Stimulated activated CD8-positive, alpha-beta memory T cell treated with anti-CD3 and anti-CD28 coated beads, Interleukin-4, amount 100 ng/mL, for 48 hours (primary cell): ENCODE measurements at regions not wholly inside any gene's neighbourhood (a gene's known extent, or its start where the extent isn't known, plus 50 kb on each side); places are given as distances from the start of the nearest gene placed in this dataset.
"Not testable (repeated sequence)": the region's sequence is repeated elsewhere in the genome, so short reads cannot be mapped to it uniquely, and the experiment has no call there.

Experiments used
- DNase-seq: peaks from one replicate; pipeline ENCODE4 v3.0.0-alpha.2; 2020

- DNase-seq = no peak
These were observed 271.1 kb downstream of the CCER1 start for GRCh38 chr12:90683871-90684270.

GRCh38 chr12:90682398-90682797 lies 272.6 kb downstream of the CCER1 start:
- DNase-seq = no peak

GRCh38 chr12:90679674-90680073 lies 275.3 kb downstream of the CCER1 start:
- DNase-seq = no peak

GRCh38 chr12:90677552-90677951 lies 277.4 kb downstream of the CCER1 start:
- no peak for DNase-seq

GRCh38 chr12:90677055-90677454 lies 277.9 kb downstream of the CCER1 start:
- no peak for DNase-seq

GRCh38 chr12:90675106-90675505 lies 279.9 kb downstream of the CCER1 start:
- no peak for DNase-seq

GRCh38 chr12:90672081-90672480 lies 282.9 kb downstream of the CCER1 start:
- no peak for DNase-seq

GRCh38 chr12:90663949-90664348 lies 291.0 kb downstream of the CCER1 start:
- DNase-seq = not testable (repeated sequence)

- no peak for DNase-seq
These were observed 295.9 kb downstream of the CCER1 start for GRCh38 chr12:90659060-90659459.

- DNase-seq = no peak
These were observed 301.9 kb downstream of the CCER1 start for GRCh38 chr12:90653040-90653439.

GRCh38 chr12:90652280-90652679 lies 302.7 kb downstream of the CCER1 start:
- no peak for DNase-seq

GRCh38 chr12:90645181-90645580 lies 309.8 kb downstream of the CCER1 start:
- no peak for DNase-seq

- no peak for DNase-seq
These were observed 323.3 kb downstream of the CCER1 start for GRCh38 chr12:90631591-90632212.

GRCh38 chr12:90630006-90630405 lies 325.0 kb downstream of the CCER1 start:
- no peak for DNase-seq

- DNase-seq = no peak
These were observed 326.8 kb downstream of the CCER1 start for GRCh38 chr12:90628213-90628612.

GRCh38 chr12:90627180-90627896 lies 327.6 kb downstream of the CCER1 start:
- no peak for DNase-seq

- DNase-seq = no peak
These were observed 332.5 kb downstream of the CCER1 start for GRCh38 chr12:90622431-90622830.

GRCh38 chr12:90621927-90622326 lies 333.0 kb downstream of the CCER1 start:
- no peak for DNase-seq

GRCh38 chr12:90619943-90620342 lies 335.0 kb downstream of the CCER1 start:
- no peak for DNase-seq

- no peak for DNase-seq
These were observed 336.4 kb downstream of the CCER1 start for GRCh38 chr12:90618586-90618985.

- DNase-seq = no peak
These were observed 343.1 kb downstream of the CCER1 start for GRCh38 chr12:90611891-90612290.

- DNase-seq = no peak
These were observed 343.9 kb downstream of the CCER1 start for GRCh38 chr12:90611048-90611447.

GRCh38 chr12:90593596-90594295 lies 361.2 kb downstream of the CCER1 start:
- no peak for DNase-seq

- no peak for DNase-seq
These were observed 365.0 kb downstream of the CCER1 start for GRCh38 chr12:90589956-90590355.
